GM20000 (cell line): ENCODE measurements at regions not wholly inside any gene's neighbourhood (a gene's known extent, or its start where the extent isn't known, plus 50 kb on each side); places are given as distances from the start of the nearest gene placed in this dataset.

Experiments
- DNase-seq: peaks from one replicate; pipeline ENCODE4 v3.0.0; 2012; ENCODE audit warnings: low spot score
- CTCF ChIP-seq: IDR thresholded peaks from 2 replicates; pipeline ENCODE4 v1.5.1; 2012; ENCODE audit warnings: mild to moderate bottlenecking, control low read depth; ENCODE audit errors: extremely low read depth, missing control alignments

GRCh38 chr5:39569857-39570256 is 145.1 kb upstream of the DAB2 start:
- no peak for TF ChIP-seq CTCF
- DNase-seq, result no peak

- DNase-seq, result no peak
- TF ChIP-seq CTCF, result no peak
Observed at GRCh38 chr5:39566891-39567290, 142.1 kb upstream of the DAB2 start.

- no peak for DNase-seq
- TF ChIP-seq CTCF, result no peak
Observed at GRCh38 chr5:39566029-39566428, 141.2 kb upstream of the DAB2 start.

- no peak for DNase-seq
- no peak for TF ChIP-seq CTCF
Observed at GRCh38 chr5:39561421-39561820, 136.6 kb upstream of the DAB2 start.

GRCh38 chr5:39560726-39561125 is 135.9 kb upstream of the DAB2 start:
- DNase-seq, result no peak
- TF ChIP-seq CTCF, result no peak

- DNase-seq, result no peak
- no peak for TF ChIP-seq CTCF
Observed at GRCh38 chr5:39559923-39560322, 135.1 kb upstream of the DAB2 start.

GRCh38 chr5:39558541-39558940 is 133.8 kb upstream of the DAB2 start:
- TF ChIP-seq CTCF, result no peak
- DNase-seq, result no peak
